Gastroesophageal sphincter (tissue), 4 donors: ENCODE measurements at regions not wholly inside any gene's neighbourhood (a gene's known extent, or its start where the extent isn't known, plus 50 kb on each side); places are given as distances from the start of the nearest gene placed in this dataset.
"Not testable (repeated sequence)": the region's sequence is repeated elsewhere in the genome, so short reads cannot be mapped to it uniquely, and the experiment has no call there.

Experiments used
- ATAC-seq: fragments of 150-250 bp; one replicate; pipeline ENCODE4 v1.9.1; 2016; ENCODE audit warnings: mild to moderate bottlenecking, moderate library complexity
- H3K27ac ChIP-seq, 4 donors: fragments of 200-600 bp; sonication (generic) in 3 of 4; 1 replicate in 3 of 4; 2 replicates in 1 of 4; pipeline ENCODE4 v1.5.1; 2016 to 2019
- H3K27me3 ChIP-seq: fragments of 200-600 bp; sonication (generic); one replicate; pipeline ENCODE4 v1.5.1; 2019
- H3K36me3 ChIP-seq, 2 donors: fragments of 200-600 bp; sonication (generic); one replicate each; pipeline ENCODE4 v1.5.1; 2019; ENCODE audit warnings: control low read depth in 1 of 2
- H3K4me1 ChIP-seq, 3 donors: fragments of 200-600 bp; sonication (generic); 1 replicate in 2 of 3; 2 replicates in 1 of 3; pipeline ENCODE4 v1.5.1; 2016 to 2019; ENCODE audit warnings: control low read depth in 2 of 3
- H3K4me3 ChIP-seq, 2 donors: fragments of 200-600 bp; sonication (generic); one replicate each; pipeline ENCODE4 v1.5.1; 2019; ENCODE audit warnings: mild to moderate bottlenecking in 1 of 2, moderate library complexity in 1 of 2
- H3K9me3 ChIP-seq, 3 donors: fragments of 200-600 bp; sonication (generic); one replicate each; pipeline ENCODE4 v1.5.1; 2017 to 2019; ENCODE audit warnings: control low read depth in 2 of 3
- EP300 ChIP-seq: sonication (generic); formaldehyde crosslinking; IDR thresholded peaks from one replicate; pipeline ENCODE4 v1.6.1; 2017; ENCODE audit warnings: antibody characterized with exemption, mild to moderate bottlenecking
- POLR2A ChIP-seq, 2 donors: fragments of 450-650 bp; IDR thresholded peaks; one replicate each; pipeline ENCODE4 v1.6.1; 2017; ENCODE audit warnings: antibody characterized with exemption in 2 of 2, mild to moderate bottlenecking in 2 of 2, moderate library complexity in 1 of 2
- POLR2AphosphoS5 ChIP-seq: sonication (generic); formaldehyde crosslinking; IDR thresholded peaks from one replicate; pipeline ENCODE4 v1.6.1; 2017; ENCODE audit warnings: antibody characterized with exemption
- WGBS, 2 donors: methylation state at CpG; one replicate each; pipeline ENCODE4 v1.1.5; 2018; ENCODE audit warnings: low coverage in 1 of 2; 5-methylcytosine and 5-hydroxymethylcytosine counted together
- TF ChIP-seq, protein P1 (sequence below), 4 experiments: fragments of 200-600 bp in 2 of 4; fragments of 450-650 bp in 2 of 4; sonication (generic) in 1 of 4; IDR thresholded peaks; one replicate each; pipeline ENCODE4 v1.5.1; 2017 to 2019; ENCODE audit warnings: antibody characterized with exemption in 4 of 4, mild to moderate bottlenecking in 2 of 4, moderate library complexity in 2 of 4

DNA sequence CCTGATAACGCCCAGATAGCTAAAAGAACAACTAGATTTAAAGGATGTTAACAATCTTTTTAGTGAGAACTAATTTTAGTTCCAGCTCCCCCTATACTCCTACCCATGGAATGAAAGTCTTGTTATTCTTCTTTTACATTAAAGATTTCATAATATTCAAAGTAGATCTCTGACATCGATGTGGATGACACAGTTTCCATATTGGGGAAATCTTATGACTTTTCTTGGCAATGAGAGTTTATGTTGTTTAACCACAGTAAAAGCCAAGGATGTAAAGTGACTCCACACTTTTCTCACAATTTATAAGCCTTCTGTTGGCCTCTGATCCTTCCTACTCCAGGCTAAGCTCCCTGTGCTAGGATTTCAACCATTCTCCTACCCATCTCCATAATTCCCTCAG lies 332.6 kb upstream of the KCNMB2 start:
- TF ChIP-seq POLR2A (IDR thresholded peaks at IDR 0.05) (no peak), EP300 (no peak), POLR2AphosphoS5 (no peak)
- TF ChIP-seq, protein P1, sequence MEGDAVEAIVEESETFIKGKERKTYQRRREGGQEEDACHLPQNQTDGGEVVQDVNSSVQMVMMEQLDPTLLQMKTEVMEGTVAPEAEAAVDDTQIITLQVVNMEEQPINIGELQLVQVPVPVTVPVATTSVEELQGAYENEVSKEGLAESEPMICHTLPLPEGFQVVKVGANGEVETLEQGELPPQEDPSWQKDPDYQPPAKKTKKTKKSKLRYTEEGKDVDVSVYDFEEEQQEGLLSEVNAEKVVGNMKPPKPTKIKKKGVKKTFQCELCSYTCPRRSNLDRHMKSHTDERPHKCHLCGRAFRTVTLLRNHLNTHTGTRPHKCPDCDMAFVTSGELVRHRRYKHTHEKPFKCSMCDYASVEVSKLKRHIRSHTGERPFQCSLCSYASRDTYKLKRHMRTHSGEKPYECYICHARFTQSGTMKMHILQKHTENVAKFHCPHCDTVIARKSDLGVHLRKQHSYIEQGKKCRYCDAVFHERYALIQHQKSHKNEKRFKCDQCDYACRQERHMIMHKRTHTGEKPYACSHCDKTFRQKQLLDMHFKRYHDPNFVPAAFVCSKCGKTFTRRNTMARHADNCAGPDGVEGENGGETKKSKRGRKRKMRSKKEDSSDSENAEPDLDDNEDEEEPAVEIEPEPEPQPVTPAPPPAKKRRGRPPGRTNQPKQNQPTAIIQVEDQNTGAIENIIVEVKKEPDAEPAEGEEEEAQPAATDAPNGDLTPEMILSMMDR (IDR thresholded peaks at IDR 0.05): no peak
- Histone ChIP-seq H3K27ac (peak overlapping the region in 2 of 4 donors; percentile 9 to 26), H3K9me3 (no peaks in the 10 kb centered on the region), H3K4me3 (no peak overlapping the region), H3K36me3 (no peaks in the 10 kb centered on the region), H3K27me3 (no peaks in the 10 kb centered on the region), H3K4me1 (peaks cover 0 to 22% (median 10%) of the 10 kb centered on the region in 3 donors)
- no peak for ATAC-seq
- 41 to 62% methylated on average over 2 of the region's 2 CpGs for WGBS, 2 donors

DNA sequence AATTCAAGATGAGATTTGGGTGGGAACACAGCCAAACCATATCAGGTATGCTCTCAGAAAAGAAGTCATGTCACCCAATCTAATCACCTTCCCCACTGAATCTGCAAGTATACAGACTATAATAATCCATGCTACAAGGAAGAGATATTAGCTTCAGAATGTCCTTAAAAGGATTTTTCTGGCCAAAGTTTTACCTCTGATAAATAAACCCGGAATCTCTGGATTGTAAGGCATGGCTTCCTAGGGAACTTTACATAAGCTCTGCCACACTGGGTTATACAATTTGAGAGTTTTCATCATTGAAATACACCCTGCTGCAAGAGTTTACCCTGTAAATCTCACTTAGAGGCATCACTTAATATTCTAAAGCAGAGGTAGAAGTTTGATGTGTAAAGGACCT lies 330.5 kb upstream of the KCNMB2 start:
- no peak for TF ChIP-seq EP300
- TF ChIP-seq, protein P1 (IDR thresholded peaks at IDR 0.05): no peak
- TF ChIP-seq POLR2AphosphoS5: no peak
- no peak for TF ChIP-seq POLR2A (IDR thresholded peaks at IDR 0.05)

DNA sequence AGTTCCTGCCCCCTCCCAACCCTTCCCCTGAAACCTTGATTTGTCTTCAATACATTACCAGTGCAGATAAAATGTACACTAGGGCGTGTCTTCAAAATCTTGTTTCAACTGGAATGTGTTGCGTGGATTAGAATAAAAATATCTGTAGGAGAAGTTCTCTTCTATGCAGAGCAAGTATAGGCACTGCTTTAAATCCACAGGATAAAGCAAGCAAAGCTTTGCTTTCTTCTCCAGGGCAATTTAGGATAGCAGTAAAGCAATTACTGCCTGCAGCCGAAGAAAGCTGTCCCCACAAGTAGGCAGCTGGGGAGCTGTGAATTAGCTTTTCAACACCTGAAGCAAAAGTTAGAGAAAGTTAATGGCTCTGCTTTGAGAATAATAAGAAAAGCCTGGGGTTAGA lies 329.7 kb upstream of the KCNMB2 start:
- Histone ChIP-seq H3K36me3 (no peaks in the 10 kb centered on the region), H3K27me3 (no peaks in the 10 kb centered on the region), H3K4me1 (peaks cover 0 to 22% (median 10%) of the 10 kb centered on the region in 3 donors), H3K4me3 (no peak overlapping the region), H3K27ac (no peak overlapping the region), H3K9me3 (no peaks in the 10 kb centered on the region)
- 96% methylated on average over 3 of the region's 3 CpGs; no CpG with 5 or more reads in 1 of the 2 donors for WGBS, 2 donors
- TF ChIP-seq EP300: no peak
- TF ChIP-seq, protein P1 (IDR thresholded peaks at IDR 0.05): no peak
- no peak for TF ChIP-seq POLR2AphosphoS5
- TF ChIP-seq POLR2A (IDR thresholded peaks at IDR 0.05): no peak
- ATAC-seq: no peak

More for the DNA sequence above, 330.5 kb upstream of the KCNMB2 start:
- no peaks in the 10 kb centered on the region for H3K27me3 ChIP-seq
- no peaks in the 10 kb centered on the region for H3K9me3 ChIP-seq
- 75 to 83% methylated on average over 1 of the region's 1 CpG for WGBS, 2 donors
- H3K4me1 ChIP-seq: peaks cover 0 to 22% (median 10%) of the 10 kb centered on the region in 3 donors
- H3K36me3 ChIP-seq: no peaks in the 10 kb centered on the region
- ATAC-seq: no peak
- no peak overlapping the region for H3K4me3 ChIP-seq
- peak overlapping the region in 1 of 4 donors; percentile 17 for H3K27ac ChIP-seq

DNA sequence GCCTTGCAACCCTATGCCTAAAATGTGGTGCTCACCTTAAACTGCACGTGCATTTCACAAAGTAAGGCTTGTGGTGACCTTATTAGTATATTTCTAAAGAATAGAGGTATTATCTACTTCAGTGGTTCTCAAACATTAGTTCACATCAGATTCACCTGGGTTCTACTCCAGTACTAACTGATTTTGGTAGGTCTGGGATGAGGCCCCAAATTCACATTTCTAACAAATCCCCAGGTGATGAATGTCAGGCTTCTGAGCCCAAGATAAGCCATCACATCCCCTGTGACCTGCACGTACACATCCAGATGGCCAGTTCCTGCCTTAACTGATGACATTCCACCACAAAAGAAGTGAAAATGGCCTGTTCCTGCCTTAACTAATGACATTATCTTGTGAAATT lies 329.1 kb upstream of the KCNMB2 start:
- not testable (repeated sequence) for H3K27me3 ChIP-seq, H3K27ac ChIP-seq, H3K4me3 ChIP-seq, ATAC-seq, H3K9me3 ChIP-seq, H3K36me3 ChIP-seq
- WGBS, 2 donors: 86 to 95% methylated on average over 2 of the region's 2 CpGs
- H3K4me1 ChIP-seq: peaks cover 0 to 18% (median 10%) of the 10 kb centered on the region in 3 donors

DNA sequence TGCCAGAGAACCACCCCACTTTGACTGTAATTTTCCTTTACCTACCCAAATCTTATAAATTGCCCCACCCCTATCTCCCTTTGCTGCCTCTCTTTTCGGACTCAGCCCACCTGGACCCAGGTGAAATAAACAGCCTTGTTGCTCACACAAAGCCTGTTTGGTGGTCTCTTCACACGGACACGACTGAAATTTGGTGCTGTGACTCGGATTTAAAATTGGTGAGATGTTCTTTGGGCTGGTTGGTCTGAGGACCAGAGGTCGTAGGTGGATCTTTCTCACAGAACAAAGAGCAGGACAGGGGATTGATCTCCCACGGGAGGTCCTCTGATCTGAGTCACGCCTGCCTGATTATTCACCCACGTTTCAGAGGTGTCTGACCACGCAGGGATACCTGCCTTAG lies 328.6 kb upstream of the KCNMB2 start:
- not testable (repeated sequence) for ATAC-seq, H3K9me3 ChIP-seq, H3K27me3 ChIP-seq, H3K27ac ChIP-seq, H3K4me3 ChIP-seq, H3K36me3 ChIP-seq
- peaks cover 0 to 14% (median 10%) of the 10 kb centered on the region in 3 donors for H3K4me1 ChIP-seq
- 85 to 100% methylated on average over 1 to 9 of the region's 9 CpGs for WGBS, 2 donors

DNA sequence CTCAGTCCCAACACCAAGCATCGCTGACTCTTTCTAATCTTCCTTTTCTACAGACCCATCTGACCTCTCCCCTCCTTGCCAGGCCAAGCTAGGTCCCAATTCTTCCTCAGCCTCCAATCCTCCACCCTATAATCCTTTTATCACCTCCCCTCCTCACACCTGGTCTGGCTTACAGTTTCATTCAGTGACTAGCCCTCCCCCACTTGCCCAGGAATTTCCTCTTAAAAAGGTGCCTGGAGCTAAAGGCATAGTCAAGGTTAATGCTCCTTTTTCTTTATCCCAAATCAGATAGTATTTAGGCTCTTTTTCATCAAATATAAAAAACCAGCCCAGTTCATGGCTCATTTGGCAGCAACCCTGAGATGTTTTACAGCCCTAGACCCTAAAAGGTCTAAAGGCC lies 327.1 kb upstream of the KCNMB2 start:
- H3K36me3 ChIP-seq, ATAC-seq, H3K9me3 ChIP-seq, H3K27me3 ChIP-seq, H3K27ac ChIP-seq, H3K4me3 ChIP-seq, H3K4me1 ChIP-seq: not testable (repeated sequence)
- WGBS, 2 donors: 93% methylated on average over 1 of the region's 1 CpG; no CpG with 5 or more reads in 1 of the 2 donors

DNA sequence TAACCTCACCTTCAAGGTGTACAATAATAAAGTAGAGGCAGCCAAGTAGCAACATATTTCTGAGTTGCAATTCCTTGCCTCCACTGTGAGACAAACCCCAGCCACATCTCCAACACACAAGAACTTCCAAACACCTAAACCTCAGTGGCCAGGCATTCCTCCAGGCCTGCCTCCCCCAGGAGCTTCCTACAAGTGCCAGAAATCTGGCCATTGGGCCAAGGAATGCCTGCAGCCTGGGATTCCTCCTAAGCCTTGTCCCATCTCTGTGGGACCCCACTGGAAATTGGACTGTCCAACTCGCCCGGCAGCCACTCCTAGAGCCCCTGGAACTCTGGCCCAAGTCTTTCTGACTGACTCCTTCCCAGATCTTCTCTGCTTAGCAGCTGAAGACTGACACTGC lies 326.6 kb upstream of the KCNMB2 start:
- H3K4me3 ChIP-seq, H3K36me3 ChIP-seq, H3K9me3 ChIP-seq, H3K27ac ChIP-seq, ATAC-seq, H3K27me3 ChIP-seq, H3K4me1 ChIP-seq: not testable (repeated sequence)
- WGBS, 2 donors: 90% methylated on average over 2 of the region's 2 CpGs; no CpG with 5 or more reads in 1 of the 2 donors

DNA sequence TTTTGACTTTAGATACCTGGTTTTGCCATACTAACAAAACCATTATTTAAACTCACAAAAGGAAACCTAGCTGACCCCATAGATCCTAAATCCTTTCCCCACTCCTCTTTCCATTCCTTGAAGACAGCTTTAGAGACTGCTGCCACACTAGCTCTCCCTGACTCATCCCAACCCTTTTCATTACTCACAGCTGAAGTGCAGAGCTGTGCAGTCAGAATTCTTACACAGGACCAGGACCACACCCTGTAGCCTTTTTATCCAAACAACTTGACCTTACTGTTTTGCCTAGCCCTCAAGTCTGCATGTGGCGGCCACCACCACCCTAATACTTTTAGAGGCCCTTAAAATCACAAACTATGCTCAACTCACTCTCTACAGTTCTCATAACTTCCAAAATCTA lies 325.1 kb upstream of the KCNMB2 start:
- not testable (repeated sequence) for H3K36me3 ChIP-seq, H3K9me3 ChIP-seq, ATAC-seq, H3K4me3 ChIP-seq, H3K4me1 ChIP-seq, H3K27ac ChIP-seq, H3K27me3 ChIP-seq
- 75 to 100% methylated on average over 1 of the region's 1 CpG for WGBS, 2 donors
